Epithelial cell of proximal tubule (primary cell): ENCODE measurements at regions not wholly inside any gene's neighbourhood (a gene's known extent, or its start where the extent isn't known, plus 50 kb on each side); places are given as distances from the start of the nearest gene placed in this dataset.
A peak's percentile ranks its signal among the peaks of the same experiment; 100 is the strongest.

Source experiments
- DNase-seq: peaks from one replicate; pipeline ENCODE4 v3.0.0-alpha.2; 2011; ENCODE audit warnings: low read depth
- H3K4me3 ChIP-seq: 2 replicates; pipeline ENCODE4 v1.5.1; 2011; ENCODE audit warnings: low read depth, mild to moderate bottlenecking, low read length
- CTCF ChIP-seq: conservative IDR thresholded peaks from 2 replicates; pipeline ENCODE4 v1.5.1; 2012; ENCODE audit warnings: low read depth, mild to moderate bottlenecking, low read length

- no peak for TF ChIP-seq CTCF
- H3K4me3 ChIP-seq: no peak overlapping the region
- no peak for DNase-seq
Measured at GRCh38 chr6:827431-827830, 134.5 kb upstream of the EXOC2 start.

- peak; percentile 40 for DNase-seq
- H3K4me3 ChIP-seq: no peak overlapping the region
- TF ChIP-seq CTCF: no peak
Measured at GRCh38 chr6:819122-819521, 126.2 kb upstream of the EXOC2 start.

GRCh38 chr6:818196-818595 lies 125.3 kb upstream of the EXOC2 start:
- no peak for TF ChIP-seq CTCF
- DNase-seq: no peak
- H3K4me3 ChIP-seq: no peak overlapping the region

GRCh38 chr6:816510-817084 lies 123.7 kb upstream of the EXOC2 start:
- H3K4me3 ChIP-seq: no peak overlapping the region
- no peak for TF ChIP-seq CTCF
- DNase-seq: no peak

GRCh38 chr6:815348-815738 lies 122.4 kb upstream of the EXOC2 start:
- no peak for DNase-seq
- peak; percentile 31 for TF ChIP-seq CTCF
- H3K4me3 ChIP-seq: no peak overlapping the region

- TF ChIP-seq CTCF: no peak
- H3K4me3 ChIP-seq: no peak overlapping the region
- DNase-seq: no peak
Measured at GRCh38 chr6:814378-815347, 121.7 kb upstream of the EXOC2 start.
